ENCODE measurements at regions not wholly inside any gene's neighbourhood (a gene's known extent, or its start where the extent isn't known, plus 50 kb on each side); places are given as distances from the start of the nearest gene placed in this dataset.

GRCh38 chr21:28253961-28254360 lies 738.7 kb downstream of the LTN1 start:
- TF ChIP-seq, protein P1, sequence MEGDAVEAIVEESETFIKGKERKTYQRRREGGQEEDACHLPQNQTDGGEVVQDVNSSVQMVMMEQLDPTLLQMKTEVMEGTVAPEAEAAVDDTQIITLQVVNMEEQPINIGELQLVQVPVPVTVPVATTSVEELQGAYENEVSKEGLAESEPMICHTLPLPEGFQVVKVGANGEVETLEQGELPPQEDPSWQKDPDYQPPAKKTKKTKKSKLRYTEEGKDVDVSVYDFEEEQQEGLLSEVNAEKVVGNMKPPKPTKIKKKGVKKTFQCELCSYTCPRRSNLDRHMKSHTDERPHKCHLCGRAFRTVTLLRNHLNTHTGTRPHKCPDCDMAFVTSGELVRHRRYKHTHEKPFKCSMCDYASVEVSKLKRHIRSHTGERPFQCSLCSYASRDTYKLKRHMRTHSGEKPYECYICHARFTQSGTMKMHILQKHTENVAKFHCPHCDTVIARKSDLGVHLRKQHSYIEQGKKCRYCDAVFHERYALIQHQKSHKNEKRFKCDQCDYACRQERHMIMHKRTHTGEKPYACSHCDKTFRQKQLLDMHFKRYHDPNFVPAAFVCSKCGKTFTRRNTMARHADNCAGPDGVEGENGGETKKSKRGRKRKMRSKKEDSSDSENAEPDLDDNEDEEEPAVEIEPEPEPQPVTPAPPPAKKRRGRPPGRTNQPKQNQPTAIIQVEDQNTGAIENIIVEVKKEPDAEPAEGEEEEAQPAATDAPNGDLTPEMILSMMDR (IDR thresholded peaks at IDR 0.05; ENCODE audit: insufficient read depth, low read length, poor library complexity, severe bottlenecking) = no peak
- TF ChIP-seq EZH2phosphoT487 (conservative IDR thresholded peaks at IDR 0.05; ENCODE audit: low read length) = no peak
